AG10803 (cell line): ENCODE measurements at regions not wholly inside any gene's neighbourhood (a gene's known extent, or its start where the extent isn't known, plus 50 kb on each side); places are given as distances from the start of the nearest gene placed in this dataset.
"Not testable (repeated sequence)": the region's sequence is repeated elsewhere in the genome, so short reads cannot be mapped to it uniquely, and the experiment has no call there.

ENCODE experiments used
- DNase-seq: peaks from one replicate; pipeline ENCODE4 v3.0.0; 2010; ENCODE audit warnings: low read depth
- H3K4me3 ChIP-seq: 2 replicates; pipeline ENCODE4 v1.5.1; 2011; ENCODE audit warnings: mild to moderate bottlenecking, low read length, control low read depth
- CTCF ChIP-seq: conservative IDR thresholded peaks from 2 replicates; pipeline ENCODE4 v1.5.1; 2011; ENCODE audit warnings: mild to moderate bottlenecking, low read length, control low read depth, inconsistent platforms

DNA sequence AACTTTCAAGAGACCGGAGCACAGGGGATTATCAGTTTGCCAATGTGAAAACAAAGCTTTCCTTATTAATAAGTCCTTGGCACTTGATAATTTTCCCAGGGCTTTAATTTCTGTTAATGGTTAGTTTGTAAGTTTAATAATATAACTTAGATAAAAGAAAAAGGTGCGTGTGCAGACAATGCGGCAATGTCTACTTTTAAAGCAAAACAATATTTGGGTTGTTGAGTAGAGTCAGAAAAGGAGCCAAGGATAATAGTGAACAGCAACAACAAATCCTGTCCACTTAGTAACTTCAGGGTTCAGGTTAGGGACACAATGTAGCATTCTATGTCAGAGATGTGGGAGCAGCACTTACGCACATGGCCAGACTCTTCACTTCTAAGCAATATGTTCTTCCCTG, 469.6 kb upstream of the NFIA start:
- H3K4me3 ChIP-seq, result no peak overlapping the region
- no peak for DNase-seq
- TF ChIP-seq CTCF, result no peak

GRCh38 chr1:60606921-60607320, 475.4 kb upstream of the NFIA start:
- H3K4me3 ChIP-seq, DNase-seq: not testable (repeated sequence)

- TF ChIP-seq CTCF, result no peak
- no peak for DNase-seq
- no peak overlapping the region for H3K4me3 ChIP-seq
Observed at GRCh38 chr1:60600532-60600931, 481.8 kb upstream of the NFIA start.

DNA sequence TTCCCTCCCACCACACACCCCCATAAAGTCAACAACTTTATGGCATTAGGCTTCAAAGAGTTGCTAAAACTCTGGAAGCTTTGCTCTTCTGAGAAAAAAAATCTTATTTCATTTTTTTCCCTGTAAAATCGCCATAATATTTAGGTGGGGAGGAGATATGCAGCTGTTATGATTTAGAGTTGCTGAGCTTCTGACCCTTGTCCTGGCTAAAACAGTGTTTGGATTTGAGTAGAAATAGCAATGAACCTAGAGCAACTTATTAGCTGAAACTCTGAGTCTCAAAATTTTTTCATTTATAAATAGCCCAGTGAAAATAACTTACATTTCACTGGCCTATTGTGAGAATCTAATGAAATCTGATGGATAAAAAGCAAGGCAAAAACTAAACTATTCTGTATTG, 482.8 kb upstream of the NFIA start:
- H3K4me3 ChIP-seq, result no peak overlapping the region
- TF ChIP-seq CTCF, result no peak
- no peak for DNase-seq

DNA sequence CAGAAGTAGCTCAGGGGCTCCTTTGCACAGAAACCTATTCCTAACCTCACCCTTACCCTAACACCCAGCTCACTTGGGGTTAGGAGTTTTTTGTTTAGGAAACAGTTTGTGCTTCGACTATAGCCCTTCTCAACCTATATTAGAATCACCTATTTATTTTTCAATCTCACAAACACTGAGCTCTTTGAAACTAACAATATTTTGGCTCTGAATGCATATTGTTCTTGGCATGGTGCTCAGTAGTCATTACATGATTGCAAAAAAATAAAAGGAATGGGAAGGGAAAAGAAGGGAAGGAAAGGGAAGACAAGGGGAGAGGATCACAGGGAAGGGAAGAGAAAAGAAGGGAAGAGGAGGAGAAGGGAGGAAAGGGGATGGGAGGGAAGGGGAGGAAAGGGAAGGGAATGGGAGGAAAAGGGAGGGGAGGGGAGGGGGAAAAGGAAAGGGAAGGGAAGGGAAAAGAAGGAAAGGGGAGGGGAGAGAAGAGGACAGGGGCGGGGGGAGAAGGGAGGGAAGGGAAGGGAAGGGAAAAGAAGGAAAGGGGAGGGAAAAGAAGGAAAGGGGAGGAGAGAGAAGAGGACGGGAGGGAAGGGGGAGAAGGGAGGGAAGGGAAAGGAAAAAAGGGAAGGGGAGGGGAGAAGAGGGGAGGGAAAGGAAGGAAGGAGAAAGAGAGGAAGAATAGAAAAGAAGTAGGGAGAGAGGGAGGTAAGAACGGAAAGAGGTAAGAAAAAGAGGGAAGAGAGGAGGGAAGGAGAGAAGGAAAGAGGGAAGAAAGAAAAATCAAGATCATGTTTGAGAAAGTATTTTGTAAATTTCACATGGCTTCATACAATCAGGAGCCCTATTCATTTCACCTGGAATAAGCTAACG, 484.1 kb upstream of the NFIA start:
- TF ChIP-seq CTCF, result no peak
- no peak for DNase-seq
- no peak overlapping the region for H3K4me3 ChIP-seq

DNA sequence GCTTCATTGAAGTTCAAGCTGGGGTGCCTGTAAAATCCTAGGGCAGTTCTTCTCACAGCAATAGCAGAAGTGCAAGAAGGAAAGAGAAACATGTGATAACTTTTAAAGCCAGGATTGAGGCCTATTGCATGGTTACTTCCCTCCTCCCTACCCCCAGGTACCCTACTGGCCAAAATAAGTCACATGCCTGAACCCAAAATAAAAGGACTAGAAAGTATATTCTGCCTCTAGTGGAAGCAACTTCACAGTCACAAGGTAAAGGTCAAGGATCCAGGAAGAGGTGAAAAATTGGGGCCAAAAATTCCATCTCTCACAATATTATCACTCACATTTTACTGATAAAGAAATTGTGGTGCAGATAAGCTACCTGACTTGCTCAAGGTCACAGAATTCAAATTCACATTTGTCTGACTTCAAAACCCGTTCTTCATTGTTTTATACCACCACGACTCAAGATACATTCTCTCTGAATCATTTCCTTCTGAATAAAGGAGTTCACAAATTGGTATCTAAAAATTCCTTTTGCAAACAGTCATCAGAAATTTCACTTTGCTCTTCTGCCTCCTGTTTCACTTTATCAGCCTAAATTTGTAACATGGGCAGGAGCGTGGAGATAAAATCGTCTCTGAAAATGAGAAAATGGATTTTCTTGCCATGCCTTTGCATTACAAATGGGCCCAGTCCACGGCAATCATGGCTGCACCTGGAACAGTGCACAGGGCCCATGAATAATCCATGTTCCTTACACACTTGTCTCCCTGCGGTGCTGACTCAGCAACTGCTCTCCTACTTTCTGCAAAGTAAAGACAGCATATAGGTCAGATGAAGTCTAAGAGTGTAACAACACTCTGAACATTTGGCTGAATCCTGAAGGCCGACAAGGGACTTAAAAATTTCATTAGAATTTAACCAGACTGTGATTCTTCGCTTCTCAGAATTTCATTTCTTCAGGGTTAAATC, 485.3 kb upstream of the NFIA start:
- peak; percentile 25 for TF ChIP-seq CTCF
- peak; percentile 11 for DNase-seq
- no peak overlapping the region for H3K4me3 ChIP-seq

DNA sequence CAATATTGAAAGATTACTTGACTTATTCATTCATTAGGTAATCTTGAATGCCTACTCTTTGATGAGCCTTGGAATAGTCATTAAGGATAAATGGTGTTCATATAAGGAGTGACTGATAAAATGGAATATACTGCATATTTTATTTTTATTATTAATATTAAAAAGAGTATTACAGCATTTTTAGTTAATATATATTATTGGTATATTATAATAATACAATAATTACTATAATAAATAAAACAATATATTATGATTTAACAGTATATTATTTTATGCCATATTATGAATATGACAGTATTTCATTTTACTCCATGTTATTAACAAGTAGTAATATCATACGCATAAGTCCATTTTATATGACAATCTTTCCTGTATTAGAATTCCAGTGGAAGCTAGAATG, 490.8 kb upstream of the NFIA start:
- H3K4me3 ChIP-seq, result no peak overlapping the region
- no peak for DNase-seq
- no peak for TF ChIP-seq CTCF
